ENCODE measurements at regions not wholly inside any gene's neighbourhood (a gene's known extent, or its start where the extent isn't known, plus 50 kb on each side); places are given as distances from the start of the nearest gene placed in this dataset.

DNA sequence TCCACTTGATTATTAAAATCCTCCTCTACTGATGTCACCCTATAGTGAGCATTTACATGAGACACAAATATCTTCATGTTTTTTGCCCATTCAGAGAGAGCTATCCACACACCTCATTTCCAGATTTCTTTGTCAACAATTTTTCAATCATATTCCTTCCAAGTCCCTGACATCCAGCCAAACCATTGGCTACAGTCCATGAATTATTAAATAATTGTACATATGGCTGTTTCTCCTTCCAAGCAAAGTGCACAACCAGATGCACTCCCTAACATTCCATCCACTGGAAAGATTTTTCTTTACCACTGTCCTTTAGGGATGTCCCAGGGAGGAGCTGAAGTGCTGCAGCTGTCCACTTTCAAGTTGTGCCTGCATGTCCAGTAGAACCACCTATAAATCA, 328.0 kb upstream of the MDFIC2 start:
- H3K27ac ChIP-seq (ENCODE audit: low read depth in 1 of 2, low read length in 1 of 2), result no peak overlapping the region
- no peak overlapping the region for H3K4me3 ChIP-seq
- peaks cover 0 to 1% (median 0%) of the 10 kb centered on the region in 5 donors for H3K4me1 ChIP-seq (ENCODE audit: control insufficient read depth in 5 of 5, insufficient read depth in 5 of 5, low read length in 5 of 5)
- no peak for ATAC-seq (ENCODE audit: insufficient read depth, low FRiP score)
- H3K9ac ChIP-seq (ENCODE audit: insufficient read depth in 1 of 2, low read length in 2 of 2), result no peak overlapping the region
- TF ChIP-seq, protein P1, sequence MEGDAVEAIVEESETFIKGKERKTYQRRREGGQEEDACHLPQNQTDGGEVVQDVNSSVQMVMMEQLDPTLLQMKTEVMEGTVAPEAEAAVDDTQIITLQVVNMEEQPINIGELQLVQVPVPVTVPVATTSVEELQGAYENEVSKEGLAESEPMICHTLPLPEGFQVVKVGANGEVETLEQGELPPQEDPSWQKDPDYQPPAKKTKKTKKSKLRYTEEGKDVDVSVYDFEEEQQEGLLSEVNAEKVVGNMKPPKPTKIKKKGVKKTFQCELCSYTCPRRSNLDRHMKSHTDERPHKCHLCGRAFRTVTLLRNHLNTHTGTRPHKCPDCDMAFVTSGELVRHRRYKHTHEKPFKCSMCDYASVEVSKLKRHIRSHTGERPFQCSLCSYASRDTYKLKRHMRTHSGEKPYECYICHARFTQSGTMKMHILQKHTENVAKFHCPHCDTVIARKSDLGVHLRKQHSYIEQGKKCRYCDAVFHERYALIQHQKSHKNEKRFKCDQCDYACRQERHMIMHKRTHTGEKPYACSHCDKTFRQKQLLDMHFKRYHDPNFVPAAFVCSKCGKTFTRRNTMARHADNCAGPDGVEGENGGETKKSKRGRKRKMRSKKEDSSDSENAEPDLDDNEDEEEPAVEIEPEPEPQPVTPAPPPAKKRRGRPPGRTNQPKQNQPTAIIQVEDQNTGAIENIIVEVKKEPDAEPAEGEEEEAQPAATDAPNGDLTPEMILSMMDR (IDR thresholded peaks at IDR 0.05; ENCODE audit: control extremely low read depth, extremely low read depth), result no peak
- H3K36me3 ChIP-seq (ENCODE audit: control insufficient read depth in 4 of 4, insufficient read depth in 4 of 4, low read length in 4 of 4), result no peaks in the 10 kb centered on the region
- DNase-seq, result peak in 2 of 3 donors; percentile 68 to 71
- H3K9me3 ChIP-seq (ENCODE audit: control insufficient read depth in 4 of 4, insufficient read depth in 3 of 4, low read length in 3 of 4), result peaks cover 0 to 4% (median under 1%) of the 10 kb centered on the region in 4 donors
- no peaks in the 10 kb centered on the region for H3K27me3 ChIP-seq (ENCODE audit: control insufficient read depth in 3 of 3, insufficient read depth in 3 of 3, low read length in 2 of 3)

DNA sequence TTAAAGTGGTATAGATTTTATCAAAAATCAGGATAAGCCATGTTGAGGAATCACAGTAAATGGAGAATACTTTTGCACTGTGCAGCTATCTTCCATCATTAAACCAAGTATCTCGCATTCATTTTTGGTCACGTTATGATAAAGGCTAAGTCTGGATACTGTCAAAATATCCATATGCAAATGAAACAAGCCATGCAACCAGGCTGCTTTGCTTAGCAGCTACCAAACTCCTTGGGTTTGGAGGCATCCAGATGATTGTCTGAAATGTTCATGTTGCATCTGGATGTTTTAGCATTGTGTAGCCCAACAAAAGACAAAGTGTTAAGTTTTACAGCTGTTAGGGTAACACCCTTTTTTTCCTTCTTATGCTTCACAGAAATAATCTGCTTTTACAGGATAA, 322.9 kb upstream of the MDFIC2 start:
- no peak for ATAC-seq (ENCODE audit: insufficient read depth, low FRiP score)
- Histone ChIP-seq H3K4me3 (no peak overlapping the region), H3K27me3 (ENCODE audit: control insufficient read depth in 3 of 3, insufficient read depth in 3 of 3, low read length in 2 of 3) (peaks cover 0 to 2% (median 0%) of the 10 kb centered on the region in 3 donors), H3K27ac (ENCODE audit: low read depth in 1 of 2, low read length in 1 of 2) (no peak overlapping the region), H3K9ac (ENCODE audit: insufficient read depth in 1 of 2, low read length in 2 of 2) (no peak overlapping the region), H3K36me3 (ENCODE audit: control insufficient read depth in 4 of 4, insufficient read depth in 4 of 4, low read length in 4 of 4) (no peaks in the 10 kb centered on the region), H3K4me1 (ENCODE audit: control insufficient read depth in 5 of 5, insufficient read depth in 5 of 5, low read length in 5 of 5) (peaks cover 0 to 1% (median 0%) of the 10 kb centered on the region in 5 donors), H3K9me3 (ENCODE audit: control insufficient read depth in 4 of 4, insufficient read depth in 3 of 4, low read length in 3 of 4) (peaks cover 0 to 4% (median under 1%) of the 10 kb centered on the region in 4 donors)
- WGBS, 2 donors, result 49 to 77% methylated on average over 2 of the region's 2 CpGs
- TF ChIP-seq, protein P1 (IDR thresholded peaks at IDR 0.05; ENCODE audit: control extremely low read depth, extremely low read depth), result no peak
- DNase-seq, result no peak

DNA sequence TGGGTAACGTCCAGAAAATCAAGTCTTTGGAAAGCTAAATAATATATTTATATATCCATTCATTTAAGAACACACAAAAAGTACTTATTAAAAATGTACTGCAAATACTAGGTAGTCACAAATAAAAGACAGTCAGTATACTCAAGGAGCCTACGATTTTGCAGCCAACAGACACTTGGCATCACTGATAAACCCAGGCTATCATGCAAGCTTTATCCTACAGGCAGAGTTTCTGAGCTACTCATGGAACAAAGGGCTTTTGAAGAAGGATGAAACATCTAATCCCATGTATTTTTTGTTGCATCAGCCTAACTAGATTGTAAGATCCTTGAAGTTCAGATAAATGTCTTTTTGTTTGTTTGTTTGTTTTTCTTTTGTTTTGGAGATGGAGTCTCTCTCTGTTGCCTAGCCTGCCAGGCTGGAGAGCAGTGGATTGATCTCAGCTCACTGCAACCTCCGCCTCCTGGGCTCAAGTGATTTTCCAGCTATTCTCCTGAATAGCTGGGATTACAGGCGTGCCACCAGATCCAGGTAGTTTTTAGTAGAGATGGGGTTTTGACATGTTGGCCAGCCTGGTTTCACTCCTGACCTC, 319.4 kb upstream of the MDFIC2 start:
- ATAC-seq (ENCODE audit: insufficient read depth, low FRiP score), result no peak
- no peaks in the 10 kb centered on the region for H3K9me3 ChIP-seq (ENCODE audit: control insufficient read depth in 4 of 4, insufficient read depth in 3 of 4, low read length in 3 of 4)
- H3K9ac ChIP-seq (ENCODE audit: insufficient read depth in 1 of 2, low read length in 2 of 2), result no peak overlapping the region
- H3K27me3 ChIP-seq (ENCODE audit: control insufficient read depth in 3 of 3, insufficient read depth in 3 of 3, low read length in 2 of 3), result peaks cover 0 to 2% (median 0%) of the 10 kb centered on the region in 3 donors
- WGBS, 2 donors, result 73 to 87% methylated on average over 4 of the region's 4 CpGs
- no peak for DNase-seq
- H3K27ac ChIP-seq (ENCODE audit: low read depth in 1 of 2, low read length in 1 of 2), result no peak overlapping the region
- TF ChIP-seq, protein P1 (IDR thresholded peaks at IDR 0.05; ENCODE audit: control extremely low read depth, extremely low read depth), result no peak
- H3K4me3 ChIP-seq, result no peak overlapping the region
- no peaks in the 10 kb centered on the region for H3K4me1 ChIP-seq (ENCODE audit: control insufficient read depth in 5 of 5, insufficient read depth in 5 of 5, low read length in 5 of 5)
- H3K36me3 ChIP-seq (ENCODE audit: control insufficient read depth in 4 of 4, insufficient read depth in 4 of 4, low read length in 4 of 4), result no peaks in the 10 kb centered on the region

DNA sequence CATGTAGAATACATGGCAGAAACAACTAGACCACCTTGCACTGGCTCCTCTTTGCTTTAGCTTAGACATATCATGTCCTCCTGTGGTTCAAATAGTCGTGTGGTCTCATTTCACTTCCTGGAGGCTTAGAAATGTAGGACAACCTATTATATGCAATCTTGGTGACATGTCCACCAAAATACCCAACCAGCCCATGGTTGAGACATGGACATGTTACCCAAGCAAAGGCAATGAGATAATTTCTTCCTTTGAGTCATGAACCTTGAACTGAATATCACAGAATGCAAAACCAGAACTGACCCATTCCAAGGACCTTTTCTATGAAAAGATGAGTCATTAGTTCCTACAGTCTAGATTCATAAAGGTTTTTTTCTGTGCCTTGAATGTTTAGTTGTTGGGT, 309.0 kb upstream of the MDFIC2 start:
- Histone ChIP-seq H3K27ac (ENCODE audit: low read depth in 1 of 2, low read length in 1 of 2) (no peak overlapping the region), H3K27me3 (ENCODE audit: control insufficient read depth in 3 of 3, insufficient read depth in 3 of 3, low read length in 2 of 3) (peaks cover 0 to 3% (median 0%) of the 10 kb centered on the region in 3 donors), H3K9ac (ENCODE audit: insufficient read depth in 1 of 2, low read length in 2 of 2) (no peak overlapping the region), H3K9me3 (ENCODE audit: control insufficient read depth in 4 of 4, insufficient read depth in 3 of 4, low read length in 3 of 4) (no peaks in the 10 kb centered on the region), H3K4me1 (ENCODE audit: control insufficient read depth in 5 of 5, insufficient read depth in 5 of 5, low read length in 5 of 5) (no peaks in the 10 kb centered on the region), H3K4me3 (no peak overlapping the region), H3K36me3 (ENCODE audit: control insufficient read depth in 4 of 4, insufficient read depth in 4 of 4, low read length in 4 of 4) (no peaks in the 10 kb centered on the region)
- WGBS, 2 donors, result 77 to 91% methylated on average over 1 of the region's 1 CpG
- no peak for ATAC-seq (ENCODE audit: insufficient read depth, low FRiP score)
- DNase-seq, result no peak
- TF ChIP-seq, protein P1 (IDR thresholded peaks at IDR 0.05; ENCODE audit: control extremely low read depth, extremely low read depth), result no peak

Data from lung (tissue), 11 donors.